HG02763 (cell line): ENCODE measurements at regions not wholly inside any gene's neighbourhood (a gene's known extent, or its start where the extent isn't known, plus 50 kb on each side); places are given as distances from the start of the nearest gene placed in this dataset.
"Not testable (repeated sequence)": the region's sequence is repeated elsewhere in the genome, so short reads cannot be mapped to it uniquely, and the experiment has no call there.

Experiments
- ATAC-seq: cut with Tn5 transposase; IDR thresholded peaks from one replicate; pipeline ENCODE4 v1.9.1; 2021; ENCODE audit warnings: mild to moderate bottlenecking, moderate library complexity; ENCODE audit not compliant: unreplicated experiment

GRCh38 chr1:161454865-161455707 lies 50.2 kb upstream of the FCGR2A start:
- not testable (repeated sequence) for ATAC-seq

- ATAC-seq = peak; percentile 64
Measured at GRCh38 chr1:161453950-161454864, 51.0 kb upstream of the FCGR2A start.

GRCh38 chr1:161451698-161452348 lies 53.4 kb upstream of the FCGR2A start:
- ATAC-seq = not testable (repeated sequence)

- not testable (repeated sequence) for ATAC-seq
Measured at GRCh38 chr1:161447760-161448332, 57.4 kb upstream of the FCGR2A start.

GRCh38 chr1:161447040-161447759 lies 58.1 kb upstream of the FCGR2A start:
- peak; percentile 55 for ATAC-seq

GRCh38 chr1:161444725-161445124 lies 60.5 kb upstream of the FCGR2A start:
- not testable (repeated sequence) for ATAC-seq

- not testable (repeated sequence) for ATAC-seq
Measured at GRCh38 chr1:161444255-161444654, 61.0 kb upstream of the FCGR2A start.

- peak; percentile 40 for ATAC-seq
Measured at GRCh38 chr1:161440312-161440894, 64.9 kb upstream of the FCGR2A start.

- ATAC-seq = no peak
Measured at GRCh38 chr1:161439280-161440232, 65.7 kb upstream of the FCGR2A start.

GRCh38 chr1:161433191-161433590 lies 65.5 kb upstream of the CFAP126 start:
- not testable (repeated sequence) for ATAC-seq

- ATAC-seq = no peak
Measured at GRCh38 chr1:161432091-161432490, 64.4 kb upstream of the CFAP126 start.

GRCh38 chr1:161427733-161428516 lies 60.2 kb upstream of the CFAP126 start:
- ATAC-seq = no peak

- ATAC-seq = not testable (repeated sequence)
Measured at GRCh38 chr1:161422914-161423313, 55.2 kb upstream of the CFAP126 start.

GRCh38 chr1:161421456-161421855 lies 53.8 kb upstream of the CFAP126 start:
- ATAC-seq = no peak

- ATAC-seq = no peak
Measured at GRCh38 chr1:161420763-161421455, 53.2 kb upstream of the CFAP126 start.

GRCh38 chr1:161417536-161417935 lies 49.9 kb upstream of the CFAP126 start:
- not testable (repeated sequence) for ATAC-seq
